ENCODE measurements at regions not wholly inside any gene's neighbourhood (a gene's known extent, or its start where the extent isn't known, plus 50 kb on each side); places are given as distances from the start of the nearest gene placed in this dataset.

GRCh38 chr12:97713270-97713669, 250.7 kb downstream of the RMST start:
- Histone ChIP-seq H3K4me2 (ENCODE audit: control insufficient read depth, extremely low read depth, insufficient read depth, low read depth, low read length) (no peak overlapping the region), H3K27ac (ENCODE audit: control insufficient read depth, insufficient read depth, low read length) (no peak overlapping the region)
- dilution Hi-C loops (cut with MboI; ENCODE audit: extremely low pct_ligation_motif_present, low sequenced_read_pairs), result no loop called here

DNA sequence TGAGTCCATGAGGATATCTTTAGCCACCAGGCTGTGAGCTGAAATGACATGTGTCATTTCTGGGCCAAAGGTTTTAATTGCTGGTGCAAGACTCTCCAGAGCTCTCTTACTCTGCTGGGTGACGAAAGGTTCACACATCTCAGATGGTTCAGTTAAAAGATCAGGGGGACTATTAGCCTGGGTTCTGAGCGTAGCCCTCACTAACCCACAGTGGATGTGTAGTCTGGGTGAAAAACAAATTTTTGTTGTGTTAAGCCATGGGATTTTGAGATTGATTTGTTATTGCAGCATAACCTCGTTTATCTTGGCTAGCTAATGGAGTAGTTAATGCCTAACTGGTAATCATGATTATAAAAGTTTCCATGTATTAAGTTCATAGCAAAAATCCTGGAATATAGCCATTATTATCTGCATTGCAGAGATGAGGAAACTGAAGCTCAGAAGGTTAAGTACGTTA, 251.5 kb downstream of the RMST start:
- no peaks in the 10 kb centered on the region for H3K9me1 ChIP-seq (ENCODE audit: control insufficient read depth, extremely low read depth, insufficient read depth, low read length)
- no peaks in the 10 kb centered on the region for H3K36me3 ChIP-seq (ENCODE audit: control insufficient read depth in 2 of 2, extremely low read depth in 1 of 2, insufficient read depth in 2 of 2, low read length in 2 of 2)
- H3K27ac ChIP-seq (ENCODE audit: control insufficient read depth, insufficient read depth, low read length), result no peak overlapping the region
- no peak overlapping the region for H2AFZ ChIP-seq (ENCODE audit: control insufficient read depth, low read length)
- DNase-seq (ENCODE audit: low read depth, low spot score) (no peak), FAIRE-seq (no peak)
- dilution Hi-C loops (cut with MboI; ENCODE audit: extremely low pct_ligation_motif_present, low sequenced_read_pairs), result no loop called here
- TF ChIP-seq, protein P1, sequence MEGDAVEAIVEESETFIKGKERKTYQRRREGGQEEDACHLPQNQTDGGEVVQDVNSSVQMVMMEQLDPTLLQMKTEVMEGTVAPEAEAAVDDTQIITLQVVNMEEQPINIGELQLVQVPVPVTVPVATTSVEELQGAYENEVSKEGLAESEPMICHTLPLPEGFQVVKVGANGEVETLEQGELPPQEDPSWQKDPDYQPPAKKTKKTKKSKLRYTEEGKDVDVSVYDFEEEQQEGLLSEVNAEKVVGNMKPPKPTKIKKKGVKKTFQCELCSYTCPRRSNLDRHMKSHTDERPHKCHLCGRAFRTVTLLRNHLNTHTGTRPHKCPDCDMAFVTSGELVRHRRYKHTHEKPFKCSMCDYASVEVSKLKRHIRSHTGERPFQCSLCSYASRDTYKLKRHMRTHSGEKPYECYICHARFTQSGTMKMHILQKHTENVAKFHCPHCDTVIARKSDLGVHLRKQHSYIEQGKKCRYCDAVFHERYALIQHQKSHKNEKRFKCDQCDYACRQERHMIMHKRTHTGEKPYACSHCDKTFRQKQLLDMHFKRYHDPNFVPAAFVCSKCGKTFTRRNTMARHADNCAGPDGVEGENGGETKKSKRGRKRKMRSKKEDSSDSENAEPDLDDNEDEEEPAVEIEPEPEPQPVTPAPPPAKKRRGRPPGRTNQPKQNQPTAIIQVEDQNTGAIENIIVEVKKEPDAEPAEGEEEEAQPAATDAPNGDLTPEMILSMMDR (optimal IDR thresholded peaks at IDR 0.05 in 1 of 3, IDR thresholded peaks at IDR 0.05 in 1 of 3, conservative IDR thresholded peaks at IDR 0.05 in 1 of 3; ENCODE audit: extremely low read depth in 1 of 3, insufficient read depth in 2 of 3, low read length in 3 of 3), result no peak
- no peak for TF ChIP-seq EZH2 (IDR thresholded peaks at IDR 0.05; ENCODE audit: low read length)
- H3K9ac ChIP-seq (ENCODE audit: control insufficient read depth, extremely low read depth, insufficient read depth, low read length), result no peak overlapping the region
- H3K4me3 ChIP-seq (ENCODE audit: control insufficient read depth in 2 of 3, extremely low read depth in 1 of 3, insufficient read depth in 2 of 3, low read depth in 1 of 3, low read length in 3 of 3), result no peak overlapping the region
- H4K20me1 ChIP-seq (ENCODE audit: control insufficient read depth, extremely low read depth, insufficient read depth, low read length), result no peaks in the 10 kb centered on the region
- no peaks in the 10 kb centered on the region for H3K4me1 ChIP-seq (ENCODE audit: control insufficient read depth, extremely low read depth, insufficient read depth, low read length)
- no peaks in the 10 kb centered on the region for H3K79me2 ChIP-seq (ENCODE audit: control insufficient read depth, insufficient read depth, low read length)
- H3K27me3 ChIP-seq (ENCODE audit: control insufficient read depth, extremely low read depth, insufficient read depth, low read length), result no peaks in the 10 kb centered on the region
- H3K4me2 ChIP-seq (ENCODE audit: control insufficient read depth, extremely low read depth, insufficient read depth, low read depth, low read length), result no peak overlapping the region
- H3K9me3 ChIP-seq (ENCODE audit: control insufficient read depth, low read depth, low read length), result no peaks in the 10 kb centered on the region

More at GRCh38 chr12:97713270-97713669, 250.7 kb downstream of the RMST start:
- H3K9me1 ChIP-seq (ENCODE audit: control insufficient read depth, extremely low read depth, insufficient read depth, low read length), result no peaks in the 10 kb centered on the region
- FAIRE-seq, result no peak
- H3K9ac ChIP-seq (ENCODE audit: control insufficient read depth, extremely low read depth, insufficient read depth, low read length), result no peak overlapping the region
- no peaks in the 10 kb centered on the region for H3K79me2 ChIP-seq (ENCODE audit: control insufficient read depth, insufficient read depth, low read length)
- no peaks in the 10 kb centered on the region for H3K4me1 ChIP-seq (ENCODE audit: control insufficient read depth, extremely low read depth, insufficient read depth, low read length)
- no peaks in the 10 kb centered on the region for H3K36me3 ChIP-seq (ENCODE audit: control insufficient read depth in 2 of 2, extremely low read depth in 1 of 2, insufficient read depth in 2 of 2, low read length in 2 of 2)
- DNase-seq (ENCODE audit: low read depth, low spot score), result no peak
- no peaks in the 10 kb centered on the region for H3K9me3 ChIP-seq (ENCODE audit: control insufficient read depth, low read depth, low read length)
- no peak overlapping the region for H3K4me3 ChIP-seq (ENCODE audit: control insufficient read depth in 2 of 3, extremely low read depth in 1 of 3, insufficient read depth in 2 of 3, low read depth in 1 of 3, low read length in 3 of 3)
- no peaks in the 10 kb centered on the region for H4K20me1 ChIP-seq (ENCODE audit: control insufficient read depth, extremely low read depth, insufficient read depth, low read length)
- H2AFZ ChIP-seq (ENCODE audit: control insufficient read depth, low read length), result no peak overlapping the region
- no peaks in the 10 kb centered on the region for H3K27me3 ChIP-seq (ENCODE audit: control insufficient read depth, extremely low read depth, insufficient read depth, low read length)
- TF ChIP-seq, protein P1 (optimal IDR thresholded peaks at IDR 0.05 in 1 of 3, IDR thresholded peaks at IDR 0.05 in 1 of 3, conservative IDR thresholded peaks at IDR 0.05 in 1 of 3; ENCODE audit: extremely low read depth in 1 of 3, insufficient read depth in 2 of 3, low read length in 3 of 3), result no peak
- no peak for TF ChIP-seq EZH2 (IDR thresholded peaks at IDR 0.05; ENCODE audit: low read length)

Measured in keratinocyte (primary cell).